ENCODE measurements at regions not wholly inside any gene's neighbourhood (a gene's known extent, or its start where the extent isn't known, plus 50 kb on each side); places are given as distances from the start of the nearest gene placed in this dataset.

GRCh38 chr9:103902263-103902662 lies 191.8 kb upstream of the SMC2 start:
- CTCF ChIA-PET (ENCODE audit: partially characterized antibody): no interaction called here
- Histone ChIP-seq H2BK15ac (ENCODE audit: low read length) (no peak overlapping the region), H4K8ac (ENCODE audit: extremely low read depth, insufficient read depth, low read length) (no peak overlapping the region), H3K4me1 (replicated peaks in 1 of 4; ENCODE audit: control insufficient read depth in 3 of 4, insufficient read depth in 4 of 4, low read length in 3 of 4) (no peaks in the 10 kb centered on the region), H3K79me2 (ENCODE audit: control insufficient read depth in 1 of 2, insufficient read depth in 2 of 2, low read length in 2 of 2) (no peaks in the 10 kb centered on the region), H4K5ac (ENCODE audit: insufficient read length, low read depth, low read length) (no peak overlapping the region), H2BK20ac (ENCODE audit: low read length) (no peak overlapping the region), H3K36me3 (ENCODE audit: control insufficient read depth in 2 of 4, insufficient read depth in 4 of 4, low read length in 3 of 4) (no peaks in the 10 kb centered on the region), H3K18ac (ENCODE audit: extremely low read depth, low read length) (no peak overlapping the region), H3K23me2 (ENCODE audit: low read depth, low read length) (no peaks in the 10 kb centered on the region), H3K23ac (ENCODE audit: insufficient read length) (no peak overlapping the region), H3K56ac (replicated peaks; ENCODE audit: insufficient read length, low read depth, low read length) (no peak overlapping the region), H4K91ac (replicated peaks; ENCODE audit: insufficient read length, low read length) (no peak overlapping the region), H4K20me1 (replicated peaks in 1 of 2; ENCODE audit: control insufficient read depth in 1 of 2, insufficient read depth in 2 of 2, low read length in 2 of 2) (no peaks in the 10 kb centered on the region), H3K14ac (ENCODE audit: insufficient read length) (no peak overlapping the region), H3K4me2 (ENCODE audit: insufficient read depth in 1 of 2, low read depth in 2 of 2, low read length in 2 of 2) (no peak overlapping the region), H3K4me3 (ENCODE audit: extremely low read depth in 1 of 4, insufficient read depth in 2 of 4, low read depth in 3 of 4, low read length in 4 of 4) (no peak overlapping the region), H3K79me1 (ENCODE audit: low read depth, low read length) (no peaks in the 10 kb centered on the region), H2AK5ac (ENCODE audit: low read depth, low read length) (no peak overlapping the region), H3K27ac (ENCODE audit: low read depth, low read length) (no peak overlapping the region), H2AFZ (ENCODE audit: low read length) (no peak overlapping the region), H2BK120ac (replicated peaks; ENCODE audit: low read depth, low read length) (no peak overlapping the region), H3K4ac (replicated peaks; ENCODE audit: insufficient read length, low read depth, low read length) (no peak overlapping the region), H3K27me3 (replicated peaks in 1 of 4; ENCODE audit: control insufficient read depth in 3 of 4, extremely low read depth in 1 of 4, insufficient read depth in 3 of 4, low read length in 3 of 4) (no peaks in the 10 kb centered on the region), H3K9ac (replicated peaks in 1 of 4; ENCODE audit: extremely low read depth in 1 of 4, low read depth in 3 of 4, low read length in 3 of 4) (no peak overlapping the region), H3K9me3 (ENCODE audit: insufficient read depth in 2 of 2, low read depth in 1 of 2, low read length in 1 of 2) (0 out of 4 replicates have a peak, but pooled peaks cover 0 to 2% of the 10 kb centered on the region in 2 experiments), H2BK5ac (ENCODE audit: low read depth, low read length) (no peak overlapping the region), H2BK12ac (ENCODE audit: low read depth, low read length) (no peak overlapping the region)
- no peak for DNase-seq (ENCODE audit: low read depth in 1 of 2, low spot score in 2 of 2)
- TF ChIP-seq PHF8 (conservative IDR thresholded peaks at IDR 0.05; ENCODE audit: low read depth, low read length) (no peak), TAF1 (IDR thresholded peaks at IDR 0.05; ENCODE audit: low read depth, low read length) (no peak), GTF2F1 (IDR thresholded peaks at IDR 0.05; ENCODE audit: borderline replicate concordance, low read depth, low read length) (no peak), RBBP5 (IDR thresholded peaks at IDR 0.05; ENCODE audit: borderline replicate concordance, low read depth, low read length) (no peak), YY1 (IDR thresholded peaks at IDR 0.05; ENCODE audit: low read depth, low read length) (no peak), RFX5 (IDR thresholded peaks at IDR 0.05; ENCODE audit: borderline replicate concordance, low read depth, low read length) (no peak), ZNF274 (IDR thresholded peaks at IDR 0.05; ENCODE audit: borderline replicate concordance, extremely low read depth, low read length) (no peak), KDM1A (IDR thresholded peaks at IDR 0.05; ENCODE audit: borderline replicate concordance, low read length) (no peak), JUND (IDR thresholded peaks at IDR 0.05; ENCODE audit: low read length) (no peak), TAF7 (optimal IDR thresholded peaks at IDR 0.05; ENCODE audit: borderline replicate concordance, low read depth, low read length) (no peak)
- TF ChIP-seq, protein P1, sequence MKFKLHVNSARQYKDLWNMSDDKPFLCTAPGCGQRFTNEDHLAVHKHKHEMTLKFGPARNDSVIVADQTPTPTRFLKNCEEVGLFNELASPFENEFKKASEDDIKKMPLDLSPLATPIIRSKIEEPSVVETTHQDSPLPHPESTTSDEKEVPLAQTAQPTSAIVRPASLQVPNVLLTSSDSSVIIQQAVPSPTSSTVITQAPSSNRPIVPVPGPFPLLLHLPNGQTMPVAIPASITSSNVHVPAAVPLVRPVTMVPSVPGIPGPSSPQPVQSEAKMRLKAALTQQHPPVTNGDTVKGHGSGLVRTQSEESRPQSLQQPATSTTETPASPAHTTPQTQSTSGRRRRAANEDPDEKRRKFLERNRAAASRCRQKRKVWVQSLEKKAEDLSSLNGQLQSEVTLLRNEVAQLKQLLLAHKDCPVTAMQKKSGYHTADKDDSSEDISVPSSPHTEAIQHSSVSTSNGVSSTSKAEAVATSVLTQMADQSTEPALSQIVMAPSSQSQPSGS (IDR thresholded peaks at IDR 0.05; ENCODE audit: low read length): no peak
- no peak for FAIRE-seq
- WGBS, 2 experiments (ENCODE audit: extremely low coverage in 1 of 2, insufficient coverage in 1 of 2, insufficient read length in 1 of 2, insufficient replicate concordance in 2 of 2, low coverage in 1 of 2, low lambda C conversion rate in 2 of 2, missing lambda C conversion rate in 1 of 2): 93% methylated on average over 2 of the region's 2 CpGs; no CpG with 5 or more reads in 1 of the 2 experiments
- POLR2A ChIA-PET (ENCODE audit: partially characterized antibody): no interaction called here
